Heart left ventricle (tissue), 16 donors: ENCODE measurements at regions not wholly inside any gene's neighbourhood (a gene's known extent, or its start where the extent isn't known, plus 50 kb on each side); places are given as distances from the start of the nearest gene placed in this dataset.

Experiments used
- ATAC-seq, 4 donors: fragments of 200-7000 bp; cut with Tn5 transposase; one replicate each; pipeline ENCODE4 v1.9.1; 2020 to 2022; ENCODE audit warnings: moderate library complexity in 4 of 4, mild to moderate bottlenecking in 3 of 4, moderate number of reproducible peaks in 1 of 4
- DNase-seq, 5 donors: peaks; one replicate each; pipeline ENCODE4 v3.0.0-alpha.2; 2020
- H3K27ac ChIP-seq, 12 donors: fragments of 200-600 bp; sonication (generic) in 4 of 12; one replicate each; pipeline versions ENCODE4 v1.5.0 to v1.8.0; 2016 to 2022; ENCODE audit warnings: mild to moderate bottlenecking in 2 of 12
- H3K27me3 ChIP-seq, 9 donors: fragments of 200-600 bp; sonication (generic) in 2 of 9; one replicate each; pipeline versions ENCODE4 v1.5.1 to v1.8.0; 2016 to 2022; ENCODE audit warnings: mild to moderate bottlenecking in 3 of 9
- H3K36me3 ChIP-seq, 9 donors: fragments of 200-600 bp; sonication (generic) in 2 of 9; one replicate each; pipeline versions ENCODE4 v1.5.0 to v1.8.0; 2018 to 2022; ENCODE audit warnings: mild to moderate bottlenecking in 2 of 9
- H3K4me1 ChIP-seq, 12 donors: fragments of 200-600 bp; sonication (generic) in 4 of 12; one replicate each; pipeline versions ENCODE4 v1.5.0 to v1.8.0; 2016 to 2022; ENCODE audit warnings: mild to moderate bottlenecking in 3 of 12
- H3K4me3 ChIP-seq, 12 donors: fragments of 200-600 bp; sonication (generic) in 4 of 12; one replicate each; pipeline versions ENCODE4 v1.5.0 to v1.8.0; 2017 to 2022; ENCODE audit warnings: mild to moderate bottlenecking in 9 of 12, moderate library complexity in 4 of 12
- H3K9me3 ChIP-seq, 12 donors: fragments of 200-600 bp; sonication (generic) in 4 of 12; one replicate each; pipeline versions ENCODE4 v1.5.0 to v1.8.0; 2016 to 2022; ENCODE audit warnings: mild to moderate bottlenecking in 1 of 12
- CTCF ChIP-seq, 12 donors: fragments of 200-600 bp; sonication (generic) in 4 of 12; IDR thresholded peaks; one replicate each; pipeline versions ENCODE4 v1.5.0 to v1.8.0; 2018 to 2022; ENCODE audit warnings: antibody characterized with exemption in 12 of 12, mild to moderate bottlenecking in 5 of 12
- POLR2A ChIP-seq, 2 donors: fragments of 450-650 bp; IDR thresholded peaks; one replicate each; pipeline ENCODE4 v1.6.1; 2017; ENCODE audit warnings: antibody characterized with exemption in 2 of 2, mild to moderate bottlenecking in 2 of 2, moderate library complexity in 2 of 2
- WGBS, 4 donors: extraction: QIAGEN DNeasy Blood & Tissue Kit in 2 of 4; methylation state at CpG; one replicate each; pipeline versions ENCODE4 v1.1.5 to v1.1.7; 2013 to 2018; 5-methylcytosine and 5-hydroxymethylcytosine counted together
- intact Hi-C, 10 donors: fragments of 100-400 bp; cut with DNase I; formaldehyde crosslinking; loops; one replicate each; pipeline versions ENCODE4 v1.11.1 to v1.14.2; 2022
- donor health status: ischemic (EF 13 %, LVEDD 7.1; RV severe dilation, severe dysfunction).
- donor health status: healthy with polysubstance abuse.
- donor health status: DM: no; HTN: yes; CAD: no.
- donor health status: DM: no; HTN: no; CAD: no.
- donor health status: ischemic (EF 25% LVEDD 6.9; RV normal size, moderate dysfunction).
- donor health status: ischemic (EF 25% LVEDD 5.7; RV mildly dilated, moderate dysfunction).
- donor health status: healthy.
- donor health status: DM: yes; HTN: yes; CAD: no.
- donor health status: ischemic (EF 35%, LVEDD 5.7; RV mildly dilated, moderate dysfunction).
- donor health status: nonischemic (EF 11% LVEDD 7.7; RV severe dilation, severe dysfunction).
- donor health status: DM: yes; HTN: yes; CAD: no.
- donor health status: PGD.
- donor health status: ischemic (EF 29% LVEDD 5.4; RV normal size, mild dysfunction).
- donor health status: nonischemic (EF 23%, LVEDD 6.1; RV moderate dilation, normal function).

- WGBS, 4 donors: 65 to 75% (median 72%) methylated on average over 2 of the region's 2 CpGs
- DNase-seq: no peak
- no peak overlapping the region for H3K27ac ChIP-seq
- H3K4me3 ChIP-seq: no peak overlapping the region
- no peak for ATAC-seq
- no peaks in the 10 kb centered on the region for H3K4me1 ChIP-seq
- no peaks in the 10 kb centered on the region for H3K36me3 ChIP-seq
- H3K27me3 ChIP-seq: peaks cover 0 to 9% (median 0%) of the 10 kb centered on the region in 9 donors
- no peak for TF ChIP-seq CTCF (IDR thresholded peaks at IDR 0.05)
- TF ChIP-seq POLR2A (IDR thresholded peaks at IDR 0.05): no peak
- no peaks in the 10 kb centered on the region for H3K9me3 ChIP-seq
- intact Hi-C loops: no loop called here
Measured at GRCh38 chr5:167512111-167512510, 779.3 kb upstream of the WWC1 start.

- TF ChIP-seq POLR2A (IDR thresholded peaks at IDR 0.05): no peak
- no peak for TF ChIP-seq CTCF (IDR thresholded peaks at IDR 0.05)
- no peak overlapping the region for H3K27ac ChIP-seq
- DNase-seq (no peak), ATAC-seq (no peak)
- no peak overlapping the region for H3K4me3 ChIP-seq
- H3K36me3 ChIP-seq: no peaks in the 10 kb centered on the region
- H3K9me3 ChIP-seq: no peaks in the 10 kb centered on the region
- H3K27me3 ChIP-seq: peaks cover 0 to 9% (median 0%) of the 10 kb centered on the region in 9 donors
- no peaks in the 10 kb centered on the region for H3K4me1 ChIP-seq
- 59 to 69% (median 65%) methylated on average over 7 of the region's 7 CpGs for WGBS, 4 donors
- intact Hi-C loops: no loop called here
Measured at GRCh38 chr5:167513381-167513780, 778.1 kb upstream of the WWC1 start.

- ATAC-seq (no peak), DNase-seq (no peak)
- Histone ChIP-seq H3K9me3 (no peaks in the 10 kb centered on the region), H3K27me3 (peaks cover 0 to 6% (median 0%) of the 10 kb centered on the region in 9 donors), H3K4me3 (no peak overlapping the region), H3K36me3 (no peaks in the 10 kb centered on the region), H3K4me1 (no peaks in the 10 kb centered on the region), H3K27ac (no peak overlapping the region)
- TF ChIP-seq CTCF (IDR thresholded peaks at IDR 0.05) (no peak), POLR2A (IDR thresholded peaks at IDR 0.05) (no peak)
- 86 to 93% (median 90%) methylated on average over 2 of the region's 2 CpGs for WGBS, 4 donors
- intact Hi-C loops: no loop called here
Measured at GRCh38 chr5:167514461-167514860, 777.0 kb upstream of the WWC1 start.

DNA sequence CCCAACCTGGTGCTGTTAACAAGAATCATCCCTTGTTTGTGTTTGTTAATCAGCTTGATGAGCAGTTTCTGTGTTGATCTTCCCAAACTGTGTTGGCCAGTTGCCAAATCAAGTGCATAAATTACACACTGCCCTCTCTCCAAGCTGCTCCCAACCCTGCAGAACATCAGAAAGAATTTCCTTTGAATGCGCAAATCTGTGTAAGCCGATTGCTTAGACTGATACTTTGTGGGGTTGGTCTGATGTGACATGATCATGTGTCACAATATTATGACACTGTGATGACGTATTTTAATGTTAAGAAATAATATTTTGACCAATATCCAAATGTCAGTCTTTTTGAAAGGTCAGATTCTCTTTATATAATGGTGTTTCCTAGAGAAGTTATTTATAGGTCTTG is 766.4 kb upstream of the WWC1 start:
- ATAC-seq (no peak), DNase-seq (no peak)
- Histone ChIP-seq H3K4me3 (no peak overlapping the region), H3K27me3 (peaks cover 0 to 4% (median 0%) of the 10 kb centered on the region in 9 donors), H3K27ac (no peak overlapping the region), H3K4me1 (no peaks in the 10 kb centered on the region), H3K36me3 (no peaks in the 10 kb centered on the region), H3K9me3 (peaks cover 0 to 7% (median 0%) of the 10 kb centered on the region in 12 donors)
- TF ChIP-seq POLR2A (IDR thresholded peaks at IDR 0.05): no peak
- no peak for TF ChIP-seq CTCF (IDR thresholded peaks at IDR 0.05)
- intact Hi-C loops: no loop called here
- WGBS, 4 donors: 69 to 80% (median 70%) methylated on average over 3 of the region's 3 CpGs
